Ishikawa (cell line): ENCODE measurements at regions not wholly inside any gene's neighbourhood (a gene's known extent, or its start where the extent isn't known, plus 50 kb on each side); places are given as distances from the start of the nearest gene placed in this dataset.

Source experiments
- CEBPB ChIP-seq: IDR thresholded peaks from 2 replicates; pipeline ENCODE4 v1.6.1; 2012
- CREB1 ChIP-seq: IDR thresholded peaks from 2 replicates; pipeline ENCODE4 v1.6.1; 2012; ENCODE audit warnings: low read depth
- EGR1 ChIP-seq: IDR thresholded peaks from 2 replicates; pipeline ENCODE4 v1.6.1; 2012
- EP300 ChIP-seq: IDR thresholded peaks from 2 replicates; pipeline ENCODE4 v1.6.1; 2012; ENCODE audit warnings: borderline replicate concordance
- FOXM1 ChIP-seq: IDR thresholded peaks from 2 replicates; pipeline ENCODE4 v1.6.1; 2012; ENCODE audit warnings: low read depth, borderline replicate concordance
- NFIC ChIP-seq: IDR thresholded peaks from 2 replicates; pipeline ENCODE4 v1.6.1; 2012
- RAD21 ChIP-seq: IDR thresholded peaks from 2 replicates; pipeline ENCODE4 v1.6.1; 2012; ENCODE audit warnings: low read depth
- TAF1 ChIP-seq: IDR thresholded peaks from 2 replicates; pipeline ENCODE4 v1.6.1; 2012; ENCODE audit warnings: low read depth, mild to moderate bottlenecking
- TCF12 ChIP-seq: IDR thresholded peaks from 2 replicates; pipeline ENCODE4 v1.6.1; 2012; ENCODE audit warnings: low read depth
- TEAD4 ChIP-seq: IDR thresholded peaks from 2 replicates; pipeline ENCODE4 v1.6.1; 2012
- YY1 ChIP-seq: IDR thresholded peaks from 2 replicates; pipeline ENCODE4 v1.6.1; 2012; ENCODE audit warnings: low read depth
- ZBTB7A ChIP-seq: IDR thresholded peaks from 2 replicates; pipeline ENCODE4 v1.6.1; 2012; ENCODE audit warnings: low read depth
- TF ChIP-seq, protein P1 (sequence below): IDR thresholded peaks from 2 replicates; pipeline ENCODE4 v1.6.1; 2012
- TF ChIP-seq, protein P2 (sequence below): IDR thresholded peaks from 2 replicates; pipeline ENCODE4 v1.6.1; 2012; ENCODE audit warnings: low read depth, mild to moderate bottlenecking
- TF ChIP-seq, protein P3 (sequence below): IDR thresholded peaks from 2 replicates; pipeline ENCODE4 v1.6.1; 2012

DNA sequence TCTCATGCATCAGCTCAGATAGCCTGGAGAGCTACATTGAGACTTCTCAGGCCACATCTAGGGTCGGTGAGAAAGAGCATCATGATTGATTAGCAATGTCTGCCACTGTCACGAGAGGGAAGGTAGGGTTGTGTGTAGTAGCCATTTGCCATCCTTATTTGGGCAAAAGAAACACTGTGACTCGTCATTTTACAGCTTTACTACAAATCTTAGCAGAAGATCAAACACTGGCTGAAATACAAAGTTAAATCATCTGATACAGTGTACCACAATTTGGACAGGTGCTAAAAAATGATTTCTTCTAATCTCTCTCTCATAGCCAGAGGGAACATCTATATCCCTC lies 334.3 kb downstream of the CBLN1 start:
- no peak for TF ChIP-seq TAF1
- TF ChIP-seq, protein P1, sequence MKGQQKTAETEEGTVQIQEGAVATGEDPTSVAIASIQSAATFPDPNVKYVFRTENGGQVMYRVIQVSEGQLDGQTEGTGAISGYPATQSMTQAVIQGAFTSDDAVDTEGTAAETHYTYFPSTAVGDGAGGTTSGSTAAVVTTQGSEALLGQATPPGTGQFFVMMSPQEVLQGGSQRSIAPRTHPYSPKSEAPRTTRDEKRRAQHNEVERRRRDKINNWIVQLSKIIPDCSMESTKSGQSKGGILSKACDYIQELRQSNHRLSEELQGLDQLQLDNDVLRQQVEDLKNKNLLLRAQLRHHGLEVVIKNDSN = no peak
- TF ChIP-seq CREB1 = no peak
- TF ChIP-seq TCF12 = no peak
- no peak for TF ChIP-seq RAD21
- TF ChIP-seq NFIC = no peak

DNA sequence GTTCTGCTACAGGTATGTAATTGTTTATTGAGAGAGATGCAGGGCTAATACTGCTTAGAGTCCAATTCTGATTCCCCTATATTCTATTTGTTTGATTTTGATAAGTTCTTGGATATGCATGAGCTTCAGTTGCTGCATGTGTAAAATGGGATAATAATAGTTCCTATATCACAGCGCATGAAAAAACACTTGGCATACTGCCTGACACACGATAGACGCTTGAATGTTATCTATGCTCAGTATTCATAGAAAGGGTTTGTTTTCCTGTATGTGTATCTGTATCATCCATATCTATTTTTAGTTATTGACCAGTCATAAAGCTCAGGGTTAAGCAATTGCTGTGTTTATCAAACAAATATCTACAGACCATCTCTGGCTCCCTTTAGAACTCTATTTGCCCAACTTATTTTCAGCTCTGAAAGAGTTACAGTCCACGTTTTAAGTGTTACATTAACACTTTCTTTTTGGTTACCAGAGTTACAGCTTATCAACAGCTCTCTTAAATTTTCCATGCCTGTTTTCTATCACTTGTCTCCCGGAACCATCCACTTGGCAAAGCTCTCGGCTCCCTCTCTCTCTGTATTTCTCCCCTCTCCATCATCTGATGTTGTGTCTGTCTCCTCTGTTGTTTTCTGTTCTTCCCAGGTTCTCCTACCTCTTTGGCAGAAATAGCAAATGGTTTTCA lies 334.8 kb downstream of the CBLN1 start:
- TF ChIP-seq TAF1 = no peak
- no peak for TF ChIP-seq TCF12
- TF ChIP-seq, protein P2, sequence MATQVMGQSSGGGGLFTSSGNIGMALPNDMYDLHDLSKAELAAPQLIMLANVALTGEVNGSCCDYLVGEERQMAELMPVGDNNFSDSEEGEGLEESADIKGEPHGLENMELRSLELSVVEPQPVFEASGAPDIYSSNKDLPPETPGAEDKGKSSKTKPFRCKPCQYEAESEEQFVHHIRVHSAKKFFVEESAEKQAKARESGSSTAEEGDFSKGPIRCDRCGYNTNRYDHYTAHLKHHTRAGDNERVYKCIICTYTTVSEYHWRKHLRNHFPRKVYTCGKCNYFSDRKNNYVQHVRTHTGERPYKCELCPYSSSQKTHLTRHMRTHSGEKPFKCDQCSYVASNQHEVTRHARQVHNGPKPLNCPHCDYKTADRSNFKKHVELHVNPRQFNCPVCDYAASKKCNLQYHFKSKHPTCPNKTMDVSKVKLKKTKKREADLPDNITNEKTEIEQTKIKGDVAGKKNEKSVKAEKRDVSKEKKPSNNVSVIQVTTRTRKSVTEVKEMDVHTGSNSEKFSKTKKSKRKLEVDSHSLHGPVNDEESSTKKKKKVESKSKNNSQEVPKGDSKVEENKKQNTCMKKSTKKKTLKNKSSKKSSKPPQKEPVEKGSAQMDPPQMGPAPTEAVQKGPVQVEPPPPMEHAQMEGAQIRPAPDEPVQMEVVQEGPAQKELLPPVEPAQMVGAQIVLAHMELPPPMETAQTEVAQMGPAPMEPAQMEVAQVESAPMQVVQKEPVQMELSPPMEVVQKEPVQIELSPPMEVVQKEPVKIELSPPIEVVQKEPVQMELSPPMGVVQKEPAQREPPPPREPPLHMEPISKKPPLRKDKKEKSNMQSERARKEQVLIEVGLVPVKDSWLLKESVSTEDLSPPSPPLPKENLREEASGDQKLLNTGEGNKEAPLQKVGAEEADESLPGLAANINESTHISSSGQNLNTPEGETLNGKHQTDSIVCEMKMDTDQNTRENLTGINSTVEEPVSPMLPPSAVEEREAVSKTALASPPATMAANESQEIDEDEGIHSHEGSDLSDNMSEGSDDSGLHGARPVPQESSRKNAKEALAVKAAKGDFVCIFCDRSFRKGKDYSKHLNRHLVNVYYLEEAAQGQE = no peak
- no peak for TF ChIP-seq FOXM1
- no peak for TF ChIP-seq ZBTB7A
- no peak for TF ChIP-seq CREB1
- no peak for TF ChIP-seq TEAD4
- TF ChIP-seq NFIC = no peak
- TF ChIP-seq YY1 = no peak
- TF ChIP-seq RAD21 = no peak
- no peak for TF ChIP-seq EP300

DNA sequence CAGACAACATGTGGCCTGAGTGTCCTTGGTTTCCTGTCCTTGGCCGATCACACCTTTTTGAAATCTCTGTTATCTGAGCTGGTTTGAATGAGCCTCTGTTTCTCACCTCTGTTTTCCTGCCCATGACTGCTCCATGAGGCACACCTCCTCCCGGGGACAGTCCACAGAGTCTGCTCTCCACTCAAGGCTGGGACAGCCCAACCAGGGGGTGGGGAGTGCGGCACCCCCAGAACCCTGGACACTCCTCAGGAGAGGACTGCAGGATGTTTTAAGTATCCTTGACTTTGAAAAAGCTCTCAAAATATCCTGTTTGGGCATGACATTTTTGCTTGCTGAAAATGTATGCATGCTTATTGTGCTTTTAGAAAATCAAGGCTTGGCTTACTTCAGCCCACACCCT lies 333.0 kb upstream of the N4BP1 start:
- TF ChIP-seq CEBPB (no peak), TEAD4 (no peak), TCF12 (no peak), YY1 (no peak), CREB1 (no peak), EP300 (no peak), NFIC (no peak), EGR1 (no peak), RAD21 (no peak), ZBTB7A (no peak), FOXM1 (no peak), TAF1 (no peak)
- TF ChIP-seq, protein P1 = no peak
- TF ChIP-seq, protein P3, sequence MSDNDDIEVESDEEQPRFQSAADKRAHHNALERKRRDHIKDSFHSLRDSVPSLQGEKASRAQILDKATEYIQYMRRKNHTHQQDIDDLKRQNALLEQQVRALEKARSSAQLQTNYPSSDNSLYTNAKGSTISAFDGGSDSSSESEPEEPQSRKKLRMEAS = no peak
- TF ChIP-seq, protein P2 = no peak

DNA sequence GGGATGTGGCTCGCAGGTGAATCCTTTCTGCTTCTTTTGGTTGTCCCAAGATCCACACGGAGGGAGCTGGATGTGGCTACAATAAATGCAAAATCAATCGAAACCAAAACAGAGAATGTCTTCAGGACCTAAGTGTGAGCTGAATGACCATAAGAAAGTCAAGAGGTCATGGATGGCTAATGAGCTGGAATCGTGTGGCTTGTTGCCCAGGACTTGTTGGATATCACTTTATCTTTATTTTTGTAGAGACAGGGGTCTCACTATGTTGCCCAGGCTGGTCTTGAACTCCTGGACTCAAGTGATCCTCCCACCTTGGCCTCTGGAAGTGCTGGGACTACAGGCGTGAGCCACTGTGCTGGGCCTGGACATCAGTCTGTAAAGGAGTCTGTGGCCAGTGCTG lies 326.8 kb upstream of the N4BP1 start:
- TF ChIP-seq FOXM1 (no peak), CREB1 (no peak), ZBTB7A (no peak), YY1 (no peak), EGR1 (no peak), RAD21 (no peak), CEBPB (no peak), TAF1 (no peak), TCF12 (no peak), NFIC (no peak), EP300 (no peak), TEAD4 (no peak)
- TF ChIP-seq, protein P2 = no peak
- TF ChIP-seq, protein P3 = no peak
- TF ChIP-seq, protein P1 = no peak
